ENCODE measurements at regions not wholly inside any gene's neighbourhood (a gene's known extent, or its start where the extent isn't known, plus 50 kb on each side); places are given as distances from the start of the nearest gene placed in this dataset.

DNA sequence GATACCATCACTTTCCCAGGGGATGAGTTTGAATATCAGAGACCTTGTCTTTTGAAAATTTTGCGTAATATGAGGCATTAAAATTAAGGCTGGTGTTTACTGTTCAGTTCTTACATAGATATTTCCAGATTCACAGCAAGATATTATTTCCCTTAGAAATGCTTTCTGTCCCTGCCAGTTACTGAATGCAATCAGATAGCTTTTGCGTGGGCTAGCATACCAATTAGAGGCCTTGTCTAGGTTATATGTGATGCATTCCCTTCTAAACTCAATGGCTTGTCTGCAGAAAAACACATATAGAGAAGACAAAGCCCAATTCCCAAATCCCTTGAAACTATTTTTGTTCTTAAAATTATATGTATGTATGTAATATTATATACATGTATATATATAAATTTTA is 167.8 kb downstream of the RMST start:
- TF ChIP-seq, protein P1, sequence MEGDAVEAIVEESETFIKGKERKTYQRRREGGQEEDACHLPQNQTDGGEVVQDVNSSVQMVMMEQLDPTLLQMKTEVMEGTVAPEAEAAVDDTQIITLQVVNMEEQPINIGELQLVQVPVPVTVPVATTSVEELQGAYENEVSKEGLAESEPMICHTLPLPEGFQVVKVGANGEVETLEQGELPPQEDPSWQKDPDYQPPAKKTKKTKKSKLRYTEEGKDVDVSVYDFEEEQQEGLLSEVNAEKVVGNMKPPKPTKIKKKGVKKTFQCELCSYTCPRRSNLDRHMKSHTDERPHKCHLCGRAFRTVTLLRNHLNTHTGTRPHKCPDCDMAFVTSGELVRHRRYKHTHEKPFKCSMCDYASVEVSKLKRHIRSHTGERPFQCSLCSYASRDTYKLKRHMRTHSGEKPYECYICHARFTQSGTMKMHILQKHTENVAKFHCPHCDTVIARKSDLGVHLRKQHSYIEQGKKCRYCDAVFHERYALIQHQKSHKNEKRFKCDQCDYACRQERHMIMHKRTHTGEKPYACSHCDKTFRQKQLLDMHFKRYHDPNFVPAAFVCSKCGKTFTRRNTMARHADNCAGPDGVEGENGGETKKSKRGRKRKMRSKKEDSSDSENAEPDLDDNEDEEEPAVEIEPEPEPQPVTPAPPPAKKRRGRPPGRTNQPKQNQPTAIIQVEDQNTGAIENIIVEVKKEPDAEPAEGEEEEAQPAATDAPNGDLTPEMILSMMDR (conservative IDR thresholded peaks at IDR 0.05), result no peak
- no peak overlapping the region for H2BK20ac ChIP-seq (ENCODE audit: low read depth, low read length, poor library complexity, severe bottlenecking)
- H4K20me1 ChIP-seq (ENCODE audit: control insufficient read depth, insufficient read depth, insufficient read length), result no peaks in the 10 kb centered on the region
- H3K79me1 ChIP-seq (ENCODE audit: insufficient read depth, low read depth, low read length, poor library complexity, severe bottlenecking), result no peaks in the 10 kb centered on the region
- no peak overlapping the region for H2BK15ac ChIP-seq (ENCODE audit: low read depth, low read length)
- WGBS (ENCODE audit: extremely low coverage, insufficient read length, low lambda C conversion rate), result no CpG with 5 or more reads among the region's 2 CpGs
- H3K4me2 ChIP-seq (ENCODE audit: insufficient read depth, insufficient read length, low read length), result no peak overlapping the region
- H3K23me2 ChIP-seq (ENCODE audit: insufficient read length, low read depth, low read length, poor library complexity, severe bottlenecking), result no peaks in the 10 kb centered on the region
- H3K9me3 ChIP-seq (ENCODE audit: control insufficient read depth, low read depth, low read length), result no peaks in the 10 kb centered on the region
- H3K79me2 ChIP-seq (ENCODE audit: insufficient read depth, low read length), result no peaks in the 10 kb centered on the region
- no peak overlapping the region for H3T11ph ChIP-seq (ENCODE audit: low read length)
- no peak overlapping the region for H3K56ac ChIP-seq (ENCODE audit: insufficient read length, low read depth, low read length)
- Mint-ChIP-seq H3K4me3 (no peak overlapping the region), H3K27ac (no peak overlapping the region), H3K4me1 (0 out of 4 replicates have a peak, but pooled peaks cover 0 to 3% of the 10 kb centered on the region in 2 experiments), H3K27me3 (ENCODE audit: low read depth) (no peaks in the 10 kb centered on the region), H3K9me3 (no peaks in the 10 kb centered on the region; a peak in 1 of 5 replicates), H3K36me3 (ENCODE audit: insufficient read depth in 1 of 3, low read depth in 3 of 3) (no peaks in the 10 kb centered on the region)
- no peak overlapping the region for H2AFZ ChIP-seq (ENCODE audit: low read length)
- H3K18ac ChIP-seq (ENCODE audit: insufficient read length, low read depth, low read length), result no peak overlapping the region
- no peak overlapping the region for H2BK120ac ChIP-seq (ENCODE audit: low read depth, low read length, poor library complexity, severe bottlenecking)
- no peak overlapping the region for H2AK5ac ChIP-seq (ENCODE audit: insufficient read length, low read length)
- H3K14ac ChIP-seq (ENCODE audit: insufficient read depth, low read length), result no peak overlapping the region
- H3K27me3 ChIP-seq (ENCODE audit: insufficient read depth, low read length), result no peaks in the 10 kb centered on the region
- no peak overlapping the region for H2BK12ac ChIP-seq (ENCODE audit: insufficient read length, low read depth, low read length)
- H3K4me1 ChIP-seq (ENCODE audit: insufficient read depth, low read length), result no peaks in the 10 kb centered on the region
- H3K4ac ChIP-seq (ENCODE audit: low read depth, low read length), result no peak overlapping the region
- H3K27ac ChIP-seq (ENCODE audit: insufficient read length, low read depth, low read length), result no peak overlapping the region
- H2BK5ac ChIP-seq (ENCODE audit: insufficient read length, low read length), result no peak overlapping the region
- no peak overlapping the region for H3K9ac ChIP-seq (ENCODE audit: extremely low read depth, insufficient read length, low read length)
- H4K91ac ChIP-seq (ENCODE audit: insufficient read length, low read depth, low read length), result no peak overlapping the region
- H4K8ac ChIP-seq (replicated peaks; ENCODE audit: insufficient read length, low read depth, low read length), result no peak overlapping the region
- no peak overlapping the region for H4K5ac ChIP-seq (ENCODE audit: insufficient read length, low read depth, low read length)
- DNase-seq, result no peak
- H3K23ac ChIP-seq (ENCODE audit: insufficient read length, low read depth, low read length), result no peak overlapping the region

All from H9 (cell line).